ENCODE measurements at regions not wholly inside any gene's neighbourhood (a gene's known extent, or its start where the extent isn't known, plus 50 kb on each side); places are given as distances from the start of the nearest gene placed in this dataset.

GRCh38 chr7:119708891-119709290 lies 564.1 kb upstream of the KCND2 start:
- no peak for DNase-seq (ENCODE audit: low read depth)
- no peak for TF ChIP-seq CTCF (IDR thresholded peaks at IDR 0.05; ENCODE audit: control insufficient read depth, extremely low read depth, insufficient read depth)

DNA sequence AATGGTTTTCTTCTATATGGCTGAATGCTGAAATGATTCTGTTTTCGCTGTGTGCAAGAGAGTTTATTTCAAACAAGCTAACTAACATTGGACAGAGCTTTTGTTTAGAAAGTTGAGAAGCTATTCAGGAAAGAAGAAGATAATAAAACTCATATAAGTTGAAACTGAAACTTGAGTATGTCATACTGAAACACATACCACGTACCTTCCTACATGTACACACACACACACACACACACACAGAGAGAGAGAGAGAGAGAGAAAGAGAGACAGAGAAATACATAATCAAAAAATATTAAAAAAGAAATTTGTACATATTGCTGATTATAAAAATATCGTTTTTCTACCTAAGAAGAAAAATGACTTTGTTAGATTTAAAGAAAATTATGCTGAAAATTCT lies 561.9 kb upstream of the KCND2 start:
- no peak for DNase-seq (ENCODE audit: low read depth)
- H3K4me3 ChIP-seq (ENCODE audit: low read depth, low read length) = no peak overlapping the region
- TF ChIP-seq CTCF (IDR thresholded peaks at IDR 0.05; ENCODE audit: control insufficient read depth, extremely low read depth, insufficient read depth) = no peak

More at GRCh38 chr7:119708891-119709290, 564.1 kb upstream of the KCND2 start:
- H3K4me3 ChIP-seq (ENCODE audit: low read depth, low read length) = no peak overlapping the region

GRCh38 chr7:119712886-119713462 lies 560.0 kb upstream of the KCND2 start:
- TF ChIP-seq CTCF (IDR thresholded peaks at IDR 0.05; ENCODE audit: control insufficient read depth, extremely low read depth, insufficient read depth) = no peak
- no peak for DNase-seq (ENCODE audit: low read depth)
- H3K4me3 ChIP-seq (ENCODE audit: low read depth, low read length) = no peak overlapping the region

GRCh38 chr7:119713606-119714005 lies 559.4 kb upstream of the KCND2 start:
- no peak for DNase-seq (ENCODE audit: low read depth)
- TF ChIP-seq CTCF (IDR thresholded peaks at IDR 0.05; ENCODE audit: control insufficient read depth, extremely low read depth, insufficient read depth) = no peak
- H3K4me3 ChIP-seq (ENCODE audit: low read depth, low read length) = no peak overlapping the region

- no peak for DNase-seq (ENCODE audit: low read depth)
- no peak overlapping the region for H3K4me3 ChIP-seq (ENCODE audit: low read depth, low read length)
- TF ChIP-seq CTCF (IDR thresholded peaks at IDR 0.05; ENCODE audit: control insufficient read depth, extremely low read depth, insufficient read depth) = no peak
Measured at GRCh38 chr7:119720541-119720940, 552.4 kb upstream of the KCND2 start.

DNA sequence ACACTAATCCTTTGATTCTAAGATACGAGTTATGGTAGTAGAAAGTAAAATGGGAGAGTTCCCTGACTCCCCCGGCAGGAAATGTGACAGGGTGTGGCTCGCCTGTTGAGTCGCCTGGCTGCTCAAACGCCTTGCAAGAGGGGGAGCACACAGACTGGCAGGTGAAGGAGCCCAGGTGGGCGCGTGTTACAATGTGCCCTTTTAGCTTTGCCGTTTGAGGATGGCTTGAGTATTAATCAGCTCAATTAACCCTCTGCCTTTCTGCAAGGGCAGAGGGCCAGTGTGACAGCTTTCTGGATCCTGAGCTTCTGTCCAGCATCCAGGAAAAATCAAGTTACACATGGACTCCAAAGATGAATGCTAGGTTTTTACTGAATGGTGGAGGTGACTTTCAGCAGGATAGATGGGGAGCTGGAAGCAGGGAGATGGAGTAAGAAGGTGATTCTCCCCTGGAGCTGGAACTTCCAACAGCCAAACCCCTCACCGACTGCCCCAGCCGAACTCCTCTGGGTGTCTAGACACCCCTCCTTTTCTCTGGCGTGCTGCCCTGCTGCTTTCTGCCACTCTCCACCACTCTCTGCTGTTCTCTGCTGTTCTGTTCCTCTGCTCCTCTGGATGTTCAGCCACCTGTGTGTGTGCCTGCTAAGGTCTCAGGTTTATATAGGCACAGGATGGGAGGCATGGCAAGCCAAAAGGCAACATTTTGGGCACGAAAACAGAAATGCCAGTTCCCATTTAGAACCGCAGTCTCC lies 548.8 kb upstream of the KCND2 start:
- DNase-seq (ENCODE audit: low read depth) = no peak
- TF ChIP-seq CTCF (IDR thresholded peaks at IDR 0.05; ENCODE audit: control insufficient read depth, extremely low read depth, insufficient read depth) = no peak
- no peak overlapping the region for H3K4me3 ChIP-seq (ENCODE audit: low read depth, low read length)

Measured in LNCaP clone FGC (cell line).